ENCODE measurements at regions not wholly inside any gene's neighbourhood (a gene's known extent, or its start where the extent isn't known, plus 50 kb on each side); places are given as distances from the start of the nearest gene placed in this dataset.

GRCh38 chr15:98124581-98124980 lies 164.1 kb downstream of the ARRDC4 start:
- no peak for TF ChIP-seq CTCF (IDR thresholded peaks at IDR 0.05; ENCODE audit: control insufficient read depth, extremely low read depth, insufficient read depth)
- no peak for DNase-seq (ENCODE audit: low read depth)
- H3K4me3 ChIP-seq (ENCODE audit: low read depth, low read length), result no peak overlapping the region

- no peak for DNase-seq (ENCODE audit: low read depth)
- no peak overlapping the region for H3K4me3 ChIP-seq (ENCODE audit: low read depth, low read length)
- no peak for TF ChIP-seq CTCF (IDR thresholded peaks at IDR 0.05; ENCODE audit: control insufficient read depth, extremely low read depth, insufficient read depth)
Observed at GRCh38 chr15:98126326-98127085, 166.0 kb downstream of the ARRDC4 start.

GRCh38 chr15:98127586-98127985 lies 167.1 kb downstream of the ARRDC4 start:
- DNase-seq (ENCODE audit: low read depth), result no peak
- H3K4me3 ChIP-seq (ENCODE audit: low read depth, low read length), result no peak overlapping the region
- TF ChIP-seq CTCF (IDR thresholded peaks at IDR 0.05; ENCODE audit: control insufficient read depth, extremely low read depth, insufficient read depth), result no peak

- no peak overlapping the region for H3K4me3 ChIP-seq (ENCODE audit: low read depth, low read length)
- DNase-seq (ENCODE audit: low read depth), result no peak
- no peak for TF ChIP-seq CTCF (IDR thresholded peaks at IDR 0.05; ENCODE audit: control insufficient read depth, extremely low read depth, insufficient read depth)
Observed at GRCh38 chr15:98131924-98132323, 171.4 kb downstream of the ARRDC4 start.

GRCh38 chr15:98134905-98135304 lies 174.4 kb downstream of the ARRDC4 start:
- H3K4me3 ChIP-seq (ENCODE audit: low read depth, low read length), result no peak overlapping the region
- DNase-seq (ENCODE audit: low read depth), result no peak
- no peak for TF ChIP-seq CTCF (IDR thresholded peaks at IDR 0.05; ENCODE audit: control insufficient read depth, extremely low read depth, insufficient read depth)

- no peak for TF ChIP-seq CTCF (IDR thresholded peaks at IDR 0.05; ENCODE audit: control insufficient read depth, extremely low read depth, insufficient read depth)
- H3K4me3 ChIP-seq (ENCODE audit: low read depth, low read length), result no peak overlapping the region
- no peak for DNase-seq (ENCODE audit: low read depth)
Observed at GRCh38 chr15:98138910-98139309, 178.4 kb downstream of the ARRDC4 start.

GRCh38 chr15:98139337-98139736 lies 178.8 kb downstream of the ARRDC4 start:
- TF ChIP-seq CTCF (IDR thresholded peaks at IDR 0.05; ENCODE audit: control insufficient read depth, extremely low read depth, insufficient read depth), result no peak
- H3K4me3 ChIP-seq (ENCODE audit: low read depth, low read length), result no peak overlapping the region
- DNase-seq (ENCODE audit: low read depth), result no peak

All from LNCaP clone FGC (cell line).